ENCODE measurements at regions not wholly inside any gene's neighbourhood (a gene's known extent, or its start where the extent isn't known, plus 50 kb on each side); places are given as distances from the start of the nearest gene placed in this dataset.

GRCh38 chr1:191206513-191207207 lies 729.0 kb upstream of the BRINP3 start:
- TF ChIP-seq CTCF (IDR thresholded peaks at IDR 0.05): no peak
- TF ChIP-seq POLR2A (IDR thresholded peaks at IDR 0.05): no peak

Data from upper lobe of left lung (tissue), 4 donors.